ENCODE measurements at regions not wholly inside any gene's neighbourhood (a gene's known extent, or its start where the extent isn't known, plus 50 kb on each side); places are given as distances from the start of the nearest gene placed in this dataset.

- no peak overlapping the region for H3K27ac ChIP-seq
- no peak overlapping the region for H3K4me3 ChIP-seq
- H3K36me3 ChIP-seq, result no peaks in the 10 kb centered on the region
- no peaks in the 10 kb centered on the region for H3K27me3 ChIP-seq
- H3K9me3 ChIP-seq (ENCODE audit: low read depth), result no peaks in the 10 kb centered on the region
- no peaks in the 10 kb centered on the region for H3K4me1 ChIP-seq (ENCODE audit: low read depth)
- DNase-seq (ENCODE audit: low read depth in 1 of 2, low spot score in 1 of 2), result no peak
- TF ChIP-seq CTCF (IDR thresholded peaks at IDR 0.05; ENCODE audit: low read depth, low read length), result no peak
Measured at GRCh38 chr7:71077743-71078476, 54.0 kb upstream of the GALNT17 start.
